ENCODE measurements at regions not wholly inside any gene's neighbourhood (a gene's known extent, or its start where the extent isn't known, plus 50 kb on each side); places are given as distances from the start of the nearest gene placed in this dataset.

DNA sequence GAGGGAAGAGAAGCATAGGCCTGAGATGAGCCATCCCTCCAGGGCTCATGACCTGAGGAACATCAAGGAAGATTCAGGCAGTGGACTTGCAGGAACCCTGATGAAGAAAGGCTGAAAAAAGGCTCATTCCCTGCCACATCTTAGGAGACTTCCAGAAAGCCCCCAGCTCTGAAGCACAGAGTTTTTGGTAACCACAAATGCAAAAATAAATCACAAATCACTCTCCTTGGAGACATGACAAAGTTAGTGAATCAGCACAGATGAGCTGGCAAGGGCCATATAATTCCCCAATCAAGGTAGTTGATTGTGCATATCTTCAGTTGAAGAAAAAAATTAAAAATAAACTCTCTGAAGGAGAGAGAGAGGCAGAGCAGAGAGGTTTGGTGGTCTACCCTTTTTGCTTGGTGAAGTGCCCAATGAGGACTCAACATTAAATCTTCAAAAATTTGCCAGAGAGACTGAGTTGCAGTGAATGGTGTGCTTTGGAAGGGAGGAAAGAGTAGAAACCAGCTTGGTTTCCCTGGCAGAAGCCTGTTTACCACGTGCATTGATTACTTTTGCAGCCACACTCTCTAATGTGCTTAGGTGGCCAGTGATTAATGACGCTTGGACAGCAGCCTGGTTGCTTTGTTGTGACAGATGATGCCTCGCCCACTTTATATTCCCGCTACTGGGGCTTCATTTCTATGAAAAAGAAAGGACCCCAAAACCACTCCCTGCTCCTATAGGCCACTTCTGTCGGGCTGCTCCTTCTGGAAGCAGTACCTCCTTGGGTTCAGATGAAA lies 257.4 kb upstream of the SLC14A2 start:
- peaks cover 11% of the 10 kb centered on the region for H3K27me3 Mint-ChIP-seq
- no peak overlapping the region for H3K4me3 Mint-ChIP-seq
- no peak overlapping the region for H3K27ac Mint-ChIP-seq
- H3K9me3 Mint-ChIP-seq, result peaks cover 0 to 1% (median 0%) of the 10 kb centered on the region in 3 donors
- no peaks in the 10 kb centered on the region for H3K36me3 Mint-ChIP-seq
- no peaks in the 10 kb centered on the region for H3K4me1 Mint-ChIP-seq

GRCh38 chr18:45359275-45360009 lies 255.8 kb upstream of the SLC14A2 start:
- H3K4me3 Mint-ChIP-seq, result no peak overlapping the region
- peaks cover 10% of the 10 kb centered on the region for H3K27me3 Mint-ChIP-seq
- H3K4me1 Mint-ChIP-seq, result no peaks in the 10 kb centered on the region
- peaks cover 0 to 1% (median 0%) of the 10 kb centered on the region in 3 donors for H3K9me3 Mint-ChIP-seq
- no peaks in the 10 kb centered on the region for H3K36me3 Mint-ChIP-seq
- no peak overlapping the region for H3K27ac Mint-ChIP-seq

DNA sequence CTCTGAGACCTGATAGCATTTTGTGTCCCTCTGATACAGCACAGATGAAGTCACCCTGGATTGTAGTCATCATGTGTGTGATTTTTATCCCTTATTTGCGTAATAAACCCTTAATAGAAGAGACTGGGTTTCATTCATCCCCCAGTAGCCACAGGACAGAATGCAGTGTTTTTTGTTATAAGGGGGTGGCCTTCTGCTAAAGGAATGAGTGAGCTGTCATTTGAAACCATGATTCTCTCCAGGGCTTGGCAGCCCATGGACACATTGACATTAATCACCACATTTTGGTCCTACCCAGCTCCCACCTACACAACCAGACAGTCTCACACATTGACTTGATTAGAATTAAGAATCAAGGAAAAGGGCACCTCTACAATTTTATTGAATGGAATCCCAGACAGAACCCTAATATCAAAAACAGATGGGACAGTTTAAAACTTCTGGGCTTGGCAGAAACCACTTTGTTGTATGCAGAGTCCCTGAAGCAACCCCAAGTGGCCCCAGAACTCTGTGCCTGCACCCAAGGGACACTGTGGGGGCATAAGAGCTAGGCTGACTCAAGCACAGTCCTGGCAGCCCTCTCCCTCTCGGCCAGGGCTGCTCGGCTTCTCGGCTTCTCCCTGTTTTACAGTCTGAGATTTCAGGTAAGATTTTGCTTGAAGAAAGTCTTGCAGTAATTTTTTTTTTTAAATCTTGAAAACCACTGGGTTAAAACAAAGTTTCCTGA lies 254.0 kb upstream of the SLC14A2 start:
- Mint-ChIP-seq H3K9me3 (peaks cover 0 to 1% (median 0%) of the 10 kb centered on the region in 3 donors), H3K27me3 (peaks cover 10% of the 10 kb centered on the region), H3K4me1 (no peaks in the 10 kb centered on the region), H3K27ac (peak overlapping the region in 1 of 3 donors; percentile 33), H3K4me3 (no peak overlapping the region), H3K36me3 (no peaks in the 10 kb centered on the region)

- peaks cover 10% of the 10 kb centered on the region for H3K27me3 Mint-ChIP-seq
- H3K4me3 Mint-ChIP-seq, result no peak overlapping the region
- peaks cover 0 to 1% (median 0%) of the 10 kb centered on the region in 3 donors for H3K9me3 Mint-ChIP-seq
- H3K4me1 Mint-ChIP-seq, result no peaks in the 10 kb centered on the region
- no peaks in the 10 kb centered on the region for H3K36me3 Mint-ChIP-seq
- no peak overlapping the region for H3K27ac Mint-ChIP-seq
These were observed 252.1 kb upstream of the SLC14A2 start for GRCh38 chr18:45363196-45363595.

- Mint-ChIP-seq H3K9me3 (no peaks in the 10 kb centered on the region), H3K27ac (no peak overlapping the region), H3K36me3 (no peaks in the 10 kb centered on the region), H3K27me3 (peaks cover 1% of the 10 kb centered on the region), H3K4me3 (no peak overlapping the region), H3K4me1 (peaks cover 0 to 7% (median 3%) of the 10 kb centered on the region in 3 donors)
These were observed 249.4 kb upstream of the SLC14A2 start for GRCh38 chr18:45365835-45366234.

DNA sequence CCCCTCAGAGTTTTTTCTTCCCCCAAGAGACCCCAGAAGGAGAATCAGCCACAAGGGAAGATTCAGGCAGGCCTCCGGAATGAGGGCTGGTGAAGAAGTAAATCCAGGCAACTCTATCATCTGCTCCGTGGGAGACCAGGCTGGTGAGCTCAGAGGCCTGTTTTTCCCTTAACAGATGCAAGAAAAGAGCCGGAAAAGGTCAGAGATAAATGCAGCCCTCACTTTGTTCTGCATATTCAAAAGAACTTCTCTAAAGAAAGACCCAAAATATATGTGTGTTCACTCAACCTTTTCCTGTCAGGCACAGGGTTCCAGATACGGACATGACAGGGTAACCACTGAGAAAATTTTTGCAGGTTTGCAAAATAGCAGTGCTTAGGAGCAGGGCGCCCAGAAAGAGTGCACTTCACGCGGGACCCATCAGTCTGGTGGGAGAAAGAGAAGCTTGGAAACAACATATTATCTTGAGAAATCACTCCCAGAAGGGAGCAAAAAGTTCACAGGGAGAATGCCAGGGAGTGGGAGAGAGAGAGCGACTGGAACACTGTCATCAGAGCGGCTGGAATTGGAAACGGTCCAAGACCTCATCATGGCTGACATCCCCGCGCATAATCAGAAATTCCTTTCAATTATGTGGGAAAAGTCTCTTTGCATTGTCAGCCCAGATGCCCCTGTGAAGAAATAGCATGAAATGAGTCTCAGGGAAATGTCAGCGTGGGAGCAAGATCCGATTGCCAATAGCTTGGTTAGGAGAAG lies 244.8 kb upstream of the SLC14A2 start:
- no peak overlapping the region for H3K4me3 Mint-ChIP-seq
- H3K36me3 Mint-ChIP-seq, result no peaks in the 10 kb centered on the region
- peaks cover 8 to 16% (median 9%) of the 10 kb centered on the region in 3 donors for H3K4me1 Mint-ChIP-seq
- H3K9me3 Mint-ChIP-seq, result no peaks in the 10 kb centered on the region
- no peaks in the 10 kb centered on the region for H3K27me3 Mint-ChIP-seq
- no peak overlapping the region for H3K27ac Mint-ChIP-seq

- Mint-ChIP-seq H3K27ac (no peak overlapping the region), H3K4me3 (no peak overlapping the region), H3K27me3 (no peaks in the 10 kb centered on the region), H3K9me3 (no peaks in the 10 kb centered on the region), H3K4me1 (peaks cover 8 to 16% (median 12%) of the 10 kb centered on the region in 3 donors), H3K36me3 (no peaks in the 10 kb centered on the region)
These were observed 241.9 kb upstream of the SLC14A2 start for GRCh38 chr18:45373286-45373880.

GRCh38 chr18:45374236-45374635 lies 241.0 kb upstream of the SLC14A2 start:
- H3K27me3 Mint-ChIP-seq, result no peaks in the 10 kb centered on the region
- no peak overlapping the region for H3K4me3 Mint-ChIP-seq
- H3K9me3 Mint-ChIP-seq, result no peaks in the 10 kb centered on the region
- no peaks in the 10 kb centered on the region for H3K36me3 Mint-ChIP-seq
- peaks cover 8 to 16% (median 12%) of the 10 kb centered on the region in 3 donors for H3K4me1 Mint-ChIP-seq
- H3K27ac Mint-ChIP-seq, result no peak overlapping the region

DNA sequence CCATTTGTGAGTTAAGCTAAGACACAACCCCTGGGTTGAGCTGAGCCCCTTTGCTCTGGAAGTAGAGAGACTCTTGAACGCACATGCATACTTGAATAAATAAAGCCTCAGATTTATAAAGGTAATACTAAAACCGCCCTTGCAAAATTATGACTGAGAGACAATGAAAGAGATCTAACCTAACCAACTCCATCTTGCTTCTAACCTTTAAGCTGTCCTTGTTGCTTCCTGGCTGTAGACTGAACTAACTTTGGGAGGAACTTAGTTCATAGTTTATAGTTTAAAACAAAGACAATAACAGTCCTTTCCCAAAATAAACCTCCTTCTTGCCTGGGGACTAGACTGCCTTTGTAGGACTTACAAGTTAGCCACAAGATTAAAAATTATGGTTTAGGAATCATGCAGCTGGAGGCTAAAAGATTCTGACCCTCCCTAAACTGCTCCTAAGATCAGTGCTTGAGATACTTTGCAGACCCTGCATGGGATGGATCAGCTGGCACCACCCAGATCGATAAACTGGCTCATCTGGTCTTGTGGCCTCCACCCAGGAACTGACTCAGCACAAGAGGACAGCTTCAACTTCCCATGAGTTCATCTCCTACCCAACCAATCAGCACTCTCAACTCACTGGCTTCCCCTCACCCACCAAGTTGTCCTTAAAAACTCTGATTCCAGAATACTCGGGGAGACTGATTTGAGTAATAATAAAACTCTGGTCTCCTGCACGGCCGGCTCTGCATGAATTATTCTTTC lies 240.2 kb upstream of the SLC14A2 start:
- Mint-ChIP-seq H3K4me1 (peaks cover 8 to 16% (median 12%) of the 10 kb centered on the region in 3 donors), H3K9me3 (no peaks in the 10 kb centered on the region), H3K36me3 (no peaks in the 10 kb centered on the region), H3K27ac (no peak overlapping the region), H3K4me3 (no peak overlapping the region), H3K27me3 (no peaks in the 10 kb centered on the region)

- Mint-ChIP-seq H3K4me3 (no peak overlapping the region), H3K36me3 (no peaks in the 10 kb centered on the region), H3K27me3 (no peaks in the 10 kb centered on the region), H3K4me1 (peaks cover 8 to 9% (median 8%) of the 10 kb centered on the region in 3 donors), H3K27ac (no peak overlapping the region), H3K9me3 (no peaks in the 10 kb centered on the region)
These were observed 239.1 kb upstream of the SLC14A2 start for GRCh38 chr18:45376193-45376592.

- no peaks in the 10 kb centered on the region for H3K36me3 Mint-ChIP-seq
- peaks cover 2 to 5% (median 4%) of the 10 kb centered on the region in 3 donors for H3K4me1 Mint-ChIP-seq
- no peaks in the 10 kb centered on the region for H3K27me3 Mint-ChIP-seq
- no peak overlapping the region for H3K4me3 Mint-ChIP-seq
- H3K9me3 Mint-ChIP-seq, result no peaks in the 10 kb centered on the region
- no peak overlapping the region for H3K27ac Mint-ChIP-seq
These were observed 237.0 kb upstream of the SLC14A2 start for GRCh38 chr18:45378308-45378707.

GRCh38 chr18:45378933-45379332 lies 236.3 kb upstream of the SLC14A2 start:
- Mint-ChIP-seq H3K27ac (no peak overlapping the region), H3K4me3 (no peak overlapping the region), H3K9me3 (no peaks in the 10 kb centered on the region), H3K36me3 (no peaks in the 10 kb centered on the region), H3K4me1 (peaks cover 0 to 3% (median 0%) of the 10 kb centered on the region in 3 donors), H3K27me3 (no peaks in the 10 kb centered on the region)

DNA sequence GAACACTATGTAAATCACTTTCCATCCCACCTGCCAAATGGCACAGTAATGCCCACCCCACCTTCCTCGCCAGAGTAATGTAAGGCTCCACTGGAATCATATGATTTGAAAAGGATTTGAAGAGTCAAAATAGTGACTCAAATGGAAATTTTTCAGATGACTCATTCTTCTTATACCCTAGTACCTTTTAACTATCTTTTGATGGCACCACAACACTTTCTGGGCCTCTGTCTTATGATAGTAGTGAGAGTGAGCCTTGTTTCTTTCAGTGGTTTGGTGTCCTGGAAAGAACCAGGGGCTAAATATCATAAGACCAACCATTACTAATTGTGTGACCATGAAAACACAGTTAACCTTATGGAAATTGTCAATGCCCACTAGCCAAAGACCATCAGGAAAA lies 235.4 kb upstream of the SLC14A2 start:
- H3K27me3 Mint-ChIP-seq, result peaks cover 3% of the 10 kb centered on the region
- H3K4me1 Mint-ChIP-seq, result peaks cover 0 to 3% (median 1%) of the 10 kb centered on the region in 3 donors
- no peaks in the 10 kb centered on the region for H3K9me3 Mint-ChIP-seq
- no peaks in the 10 kb centered on the region for H3K36me3 Mint-ChIP-seq
- H3K4me3 Mint-ChIP-seq, result no peak overlapping the region
- no peak overlapping the region for H3K27ac Mint-ChIP-seq

DNA sequence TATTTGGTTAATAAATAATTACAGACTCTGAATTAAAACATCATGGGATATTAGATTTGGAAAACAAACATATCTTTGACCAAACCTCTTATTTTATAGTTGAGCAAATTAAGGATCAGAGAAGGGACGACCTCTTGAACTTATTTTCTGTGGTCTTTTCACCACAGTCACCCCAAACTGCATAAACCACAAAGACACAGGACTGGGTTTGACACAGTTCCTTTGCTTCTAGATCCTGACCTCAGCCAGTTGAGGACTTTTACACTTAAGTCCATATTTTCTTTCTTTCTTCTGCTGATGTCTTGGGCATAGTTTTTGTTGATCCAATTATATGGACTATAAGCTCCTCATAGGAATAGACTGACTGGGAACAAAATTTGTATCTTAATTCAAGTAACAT lies 234.0 kb upstream of the SLC14A2 start:
- Mint-ChIP-seq H3K36me3 (no peaks in the 10 kb centered on the region), H3K27me3 (peaks cover 3% of the 10 kb centered on the region), H3K9me3 (no peaks in the 10 kb centered on the region), H3K27ac (no peak overlapping the region), H3K4me1 (peaks cover 0 to 3% (median 1%) of the 10 kb centered on the region in 3 donors), H3K4me3 (no peak overlapping the region)
